ENCODE measurements at regions not wholly inside any gene's neighbourhood (a gene's known extent, or its start where the extent isn't known, plus 50 kb on each side); places are given as distances from the start of the nearest gene placed in this dataset.
A peak's percentile ranks its signal among the peaks of the same experiment; 100 is the strongest.

DNA sequence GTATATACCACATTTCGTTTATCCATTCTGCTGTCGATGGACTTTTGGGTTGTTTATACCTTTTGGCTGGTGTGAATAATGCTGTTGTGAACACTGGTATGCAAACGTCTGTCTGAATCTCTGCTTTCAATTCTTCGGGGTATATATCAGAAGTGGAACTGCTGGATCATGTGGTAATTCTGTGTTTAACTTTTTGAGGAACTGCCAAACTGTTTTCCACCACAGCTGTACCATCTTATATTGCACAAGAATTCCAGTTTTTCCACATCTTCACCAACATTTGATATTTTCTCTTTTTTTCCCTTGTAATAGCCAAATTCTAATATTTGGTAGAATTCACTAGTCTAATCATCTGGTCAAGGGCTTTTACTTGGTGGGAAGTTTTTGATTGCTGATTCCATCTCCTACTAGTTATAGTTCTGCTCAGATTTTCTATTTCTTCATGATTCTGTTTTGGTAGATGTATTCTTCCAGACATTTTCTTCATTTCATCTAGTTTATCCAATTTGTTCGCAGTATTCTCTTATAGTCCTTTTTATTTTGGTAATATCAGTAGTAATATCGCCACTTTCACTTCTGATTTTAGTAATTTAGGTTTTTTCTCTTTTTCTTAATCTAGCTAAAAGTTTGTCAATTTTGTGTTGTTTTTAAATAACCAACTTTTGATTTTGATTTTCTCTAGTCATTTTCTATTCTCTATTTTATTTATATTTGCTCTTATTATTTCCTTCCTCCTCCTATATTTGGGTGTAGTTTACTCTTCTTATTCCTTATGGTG, 271.2 kb downstream of the ZEB1 start:
- WGBS, 2 experiments (ENCODE audit: extremely low coverage in 2 of 2, insufficient read length in 1 of 2), result no CpG with 5 or more reads among the region's 6 CpGs

More for the DNA sequence above, 271.2 kb downstream of the ZEB1 start:
- Histone ChIP-seq H3K79me1 (ENCODE audit: low read depth in 1 of 2, low read length in 2 of 2) (no peaks in the 10 kb centered on the region), H3K4me3 (ENCODE audit: insufficient read depth, low read depth, low read length) (no peak overlapping the region), H2AFZ (replicated peaks; ENCODE audit: low read length, poor library complexity) (no peak overlapping the region), H3K36me3 (ENCODE audit: control insufficient read depth, insufficient read depth, low read length) (no peaks in the 10 kb centered on the region), H2BK15ac (ENCODE audit: low read depth, low read length) (no peak overlapping the region), H3K9me3 (ENCODE audit: control insufficient read depth, insufficient read depth, low read length) (peaks cover 4% of the 10 kb centered on the region), H2AK9ac (replicated peaks; ENCODE audit: low read depth, low read length, poor library complexity) (no peak overlapping the region), H3K27ac (ENCODE audit: insufficient read depth, low read length) (no peak overlapping the region), H2BK120ac (ENCODE audit: low read depth, low read length) (no peak overlapping the region), H3K14ac (replicated peaks; ENCODE audit: low read depth, low read length) (no peak overlapping the region), H3K56ac (ENCODE audit: extremely low read depth, insufficient read depth, low read length) (no peak overlapping the region), H4K91ac (ENCODE audit: insufficient read depth, low read depth, low read length) (no peak overlapping the region), H4K8ac (ENCODE audit: low read depth in 2 of 2, low read length in 2 of 2) (no peak overlapping the region), H2BK20ac (ENCODE audit: low read depth, low read length) (no peak overlapping the region), H3K4me2 (ENCODE audit: low read depth, low read length) (no peak overlapping the region), H3K4ac (ENCODE audit: low read depth, low read length) (no peak overlapping the region), H4K5ac (ENCODE audit: low read depth, low read length) (no peak overlapping the region), H4K20me1 (ENCODE audit: insufficient read depth, low read length) (no peaks in the 10 kb centered on the region), H2BK5ac (ENCODE audit: low read depth, low read length, poor library complexity, severe bottlenecking) (no peak overlapping the region), H3K9me1 (ENCODE audit: insufficient read depth, low read length) (no peaks in the 10 kb centered on the region), H3K4me1 (ENCODE audit: control insufficient read depth, insufficient read depth, low read length) (no peaks in the 10 kb centered on the region), H2AK5ac (ENCODE audit: low read depth, low read length) (no peak overlapping the region), H3K9ac (ENCODE audit: low read depth, low read length) (no peak overlapping the region), H3K18ac (ENCODE audit: low read depth, low read length) (no peak overlapping the region), H3K27me3 (ENCODE audit: control insufficient read depth, insufficient read depth, low read length) (no peaks in the 10 kb centered on the region), H3K23ac (ENCODE audit: low read depth, low read length) (no peak overlapping the region)
- ATAC-seq (ENCODE audit: low read depth) (no peak), DNase-seq (peak; percentile 19)
- in situ Hi-C loops (cut with MboI; ENCODE audit: low sequenced_read_pairs), result no loop called here
- TF ChIP-seq, protein P1, sequence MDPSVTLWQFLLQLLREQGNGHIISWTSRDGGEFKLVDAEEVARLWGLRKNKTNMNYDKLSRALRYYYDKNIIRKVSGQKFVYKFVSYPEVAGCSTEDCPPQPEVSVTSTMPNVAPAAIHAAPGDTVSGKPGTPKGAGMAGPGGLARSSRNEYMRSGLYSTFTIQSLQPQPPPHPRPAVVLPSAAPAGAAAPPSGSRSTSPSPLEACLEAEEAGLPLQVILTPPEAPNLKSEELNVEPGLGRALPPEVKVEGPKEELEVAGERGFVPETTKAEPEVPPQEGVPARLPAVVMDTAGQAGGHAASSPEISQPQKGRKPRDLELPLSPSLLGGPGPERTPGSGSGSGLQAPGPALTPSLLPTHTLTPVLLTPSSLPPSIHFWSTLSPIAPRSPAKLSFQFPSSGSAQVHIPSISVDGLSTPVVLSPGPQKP (IDR thresholded peaks at IDR 0.05; ENCODE audit: borderline replicate concordance, low read depth, low read length), result no peak
- 0 out of 2 replicates have a peak, but pooled peaks have one; percentile 11 for TF ChIP-seq CEBPB (IDR thresholded peaks at IDR 0.05; ENCODE audit: low read depth, low read length)
- intact Hi-C loops (cut with micrococcal nuclease), result no loop called here
- ChIA-PET POLR2A (ENCODE audit: unreplicated experiment) (no interaction called here), CTCF (interaction anchor here (0.6 kb wide), 2 partner anchors 265 to 280 kb away, joined by 3 read pairs; no protein-coding TSS in a partner anchor)
- dilution Hi-C loops (cut with HindIII; ENCODE audit: low sequenced_read_pairs, unreplicated experiment), result no loop called here
- no TSS peak for BruUV-seq (replicated peaks)
